ENCODE measurements at regions not wholly inside any gene's neighbourhood (a gene's known extent, or its start where the extent isn't known, plus 50 kb on each side); places are given as distances from the start of the nearest gene placed in this dataset.

GRCh38 chr2:78439122-78439521 is 586.4 kb upstream of the REG3G start:
- no peak for DNase-seq (ENCODE audit: low read depth in 2 of 2)

GRCh38 chr2:78455586-78455985 is 569.9 kb upstream of the REG3G start:
- no peak for DNase-seq (ENCODE audit: low read depth in 2 of 2)

GRCh38 chr2:78457269-78457668 is 568.2 kb upstream of the REG3G start:
- DNase-seq (ENCODE audit: low read depth in 2 of 2) = no peak

- DNase-seq (ENCODE audit: low read depth in 2 of 2) = no peak
Observed at GRCh38 chr2:78465707-78466106, 559.8 kb upstream of the REG3G start.

- DNase-seq (ENCODE audit: low read depth in 2 of 2) = no peak
Observed at GRCh38 chr2:78476619-78477229, 548.8 kb upstream of the REG3G start.

GRCh38 chr2:78486565-78486964 is 538.9 kb upstream of the REG3G start:
- no peak for DNase-seq (ENCODE audit: low read depth in 2 of 2)

- no peak for DNase-seq (ENCODE audit: low read depth in 2 of 2)
Observed at GRCh38 chr2:78498125-78498524, 527.4 kb upstream of the REG3G start.

GRCh38 chr2:78506301-78506700 is 519.2 kb upstream of the REG3G start:
- no peak for DNase-seq (ENCODE audit: low read depth in 2 of 2)

- no peak for DNase-seq (ENCODE audit: low read depth in 2 of 2)
Observed at GRCh38 chr2:78521938-78522337, 503.6 kb upstream of the REG3G start.

GRCh38 chr2:78532762-78533379 is 492.6 kb upstream of the REG3G start:
- DNase-seq (ENCODE audit: low read depth in 2 of 2) = no peak

GRCh38 chr2:78535395-78535794 is 490.1 kb upstream of the REG3G start:
- no peak for DNase-seq (ENCODE audit: low read depth in 2 of 2)

- no peak for DNase-seq (ENCODE audit: low read depth in 2 of 2)
Observed at GRCh38 chr2:78538322-78538721, 487.2 kb upstream of the REG3G start.

GRCh38 chr2:78540255-78540654 is 485.2 kb upstream of the REG3G start:
- DNase-seq (ENCODE audit: low read depth in 2 of 2) = no peak

- DNase-seq (ENCODE audit: low read depth in 2 of 2) = no peak
Observed at GRCh38 chr2:78541088-78541450, 484.4 kb upstream of the REG3G start.

- no peak for DNase-seq (ENCODE audit: low read depth in 2 of 2)
Observed at GRCh38 chr2:78541451-78542267, 483.8 kb upstream of the REG3G start.

GRCh38 chr2:78546843-78547242 is 478.7 kb upstream of the REG3G start:
- DNase-seq (ENCODE audit: low read depth in 2 of 2) = no peak

- no peak for DNase-seq (ENCODE audit: low read depth in 2 of 2)
Observed at GRCh38 chr2:78549766-78550165, 475.7 kb upstream of the REG3G start.

- no peak for DNase-seq (ENCODE audit: low read depth in 2 of 2)
Observed at GRCh38 chr2:78553866-78554647, 471.4 kb upstream of the REG3G start.

GRCh38 chr2:78561876-78562275 is 463.6 kb upstream of the REG3G start:
- DNase-seq (ENCODE audit: low read depth in 2 of 2) = no peak

- no peak for DNase-seq (ENCODE audit: low read depth in 2 of 2)
Observed at GRCh38 chr2:78564666-78565065, 460.8 kb upstream of the REG3G start.

GRCh38 chr2:78568782-78569373 is 456.6 kb upstream of the REG3G start:
- DNase-seq (ENCODE audit: low read depth in 2 of 2) = no peak

GRCh38 chr2:78576409-78576808 is 449.1 kb upstream of the REG3G start:
- DNase-seq (ENCODE audit: low read depth in 2 of 2) = no peak

All from fibroblast of skin of left biceps (primary cell).